ENCODE measurements at regions not wholly inside any gene's neighbourhood (a gene's known extent, or its start where the extent isn't known, plus 50 kb on each side); places are given as distances from the start of the nearest gene placed in this dataset.

GRCh38 chr4:80144676-80145470 lies 52.4 kb upstream of the PRDM8 start:
- TF ChIP-seq POLR2A (IDR thresholded peaks at IDR 0.05): no peak
- TF ChIP-seq, protein P1, sequence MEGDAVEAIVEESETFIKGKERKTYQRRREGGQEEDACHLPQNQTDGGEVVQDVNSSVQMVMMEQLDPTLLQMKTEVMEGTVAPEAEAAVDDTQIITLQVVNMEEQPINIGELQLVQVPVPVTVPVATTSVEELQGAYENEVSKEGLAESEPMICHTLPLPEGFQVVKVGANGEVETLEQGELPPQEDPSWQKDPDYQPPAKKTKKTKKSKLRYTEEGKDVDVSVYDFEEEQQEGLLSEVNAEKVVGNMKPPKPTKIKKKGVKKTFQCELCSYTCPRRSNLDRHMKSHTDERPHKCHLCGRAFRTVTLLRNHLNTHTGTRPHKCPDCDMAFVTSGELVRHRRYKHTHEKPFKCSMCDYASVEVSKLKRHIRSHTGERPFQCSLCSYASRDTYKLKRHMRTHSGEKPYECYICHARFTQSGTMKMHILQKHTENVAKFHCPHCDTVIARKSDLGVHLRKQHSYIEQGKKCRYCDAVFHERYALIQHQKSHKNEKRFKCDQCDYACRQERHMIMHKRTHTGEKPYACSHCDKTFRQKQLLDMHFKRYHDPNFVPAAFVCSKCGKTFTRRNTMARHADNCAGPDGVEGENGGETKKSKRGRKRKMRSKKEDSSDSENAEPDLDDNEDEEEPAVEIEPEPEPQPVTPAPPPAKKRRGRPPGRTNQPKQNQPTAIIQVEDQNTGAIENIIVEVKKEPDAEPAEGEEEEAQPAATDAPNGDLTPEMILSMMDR (IDR thresholded peaks at IDR 0.05): no peak
